ENCODE measurements at regions not wholly inside any gene's neighbourhood (a gene's known extent, or its start where the extent isn't known, plus 50 kb on each side); places are given as distances from the start of the nearest gene placed in this dataset.

DNA sequence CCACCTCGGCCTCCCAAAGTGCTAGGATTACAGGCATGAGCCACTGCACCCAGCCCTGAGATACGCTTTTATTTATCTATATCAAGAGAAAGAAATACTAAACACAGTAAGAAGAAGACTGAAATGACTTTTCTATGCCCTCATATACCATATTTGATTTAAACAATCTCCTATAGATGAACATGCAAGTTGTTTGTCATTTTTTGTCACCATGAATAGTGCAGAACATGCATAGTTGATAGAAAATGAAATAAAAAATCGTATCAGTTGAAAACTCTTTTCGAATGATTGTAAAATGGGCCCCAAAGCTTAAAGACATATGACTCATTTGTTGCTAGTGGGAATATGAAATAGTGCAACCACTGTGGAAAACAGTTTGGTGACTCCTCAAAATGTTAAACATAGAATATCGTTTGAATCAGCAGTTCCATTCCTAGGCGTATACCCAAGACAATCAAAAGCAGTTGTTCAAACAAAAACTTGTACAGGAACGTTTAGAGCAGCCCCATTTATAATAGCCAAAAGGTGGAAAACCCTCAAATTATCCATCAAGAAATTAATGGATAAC is 61.4 kb upstream of the ANKH start:
- TF ChIP-seq EZH2 (IDR thresholded peaks at IDR 0.05; ENCODE audit: insufficient read depth, poor library complexity, severe bottlenecking) (no peak), EZH2phosphoT487 (IDR thresholded peaks at IDR 0.05; ENCODE audit: insufficient read depth, low read depth) (no peak)
